ENCODE measurements at regions not wholly inside any gene's neighbourhood (a gene's known extent, or its start where the extent isn't known, plus 50 kb on each side); places are given as distances from the start of the nearest gene placed in this dataset.

DNA sequence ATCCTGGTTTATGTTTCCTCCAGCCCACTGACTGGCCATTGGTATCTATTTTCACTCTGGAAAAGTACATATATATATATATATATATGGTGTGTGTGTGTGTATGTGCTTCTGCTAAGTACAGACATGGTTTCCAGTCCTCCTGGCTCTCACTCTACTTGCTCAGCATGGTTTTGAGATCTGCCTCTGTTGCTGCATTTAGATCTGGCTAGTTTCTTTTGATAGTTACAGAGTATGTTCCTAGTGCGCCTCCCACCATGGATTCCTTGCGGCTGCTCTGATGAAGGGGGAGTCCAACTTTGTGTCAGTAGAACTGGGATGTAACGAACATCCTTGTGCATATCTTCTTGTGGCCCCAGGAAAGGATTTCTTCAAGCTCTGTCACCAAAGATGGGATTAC is 274.1 kb downstream of the MIAT start:
- TF ChIP-seq POLR2AphosphoS5 (IDR thresholded peaks at IDR 0.05; ENCODE audit: low read depth, low read length) (no peak), SIN3A (IDR thresholded peaks at IDR 0.05; ENCODE audit: borderline replicate concordance, insufficient read depth, low read length) (no peak), FOXP2 (optimal IDR thresholded peaks at IDR 0.05; ENCODE audit: borderline replicate concordance, extremely low read depth, extremely low read length, insufficient read depth) (no peak), TAF1 (IDR thresholded peaks at IDR 0.05; ENCODE audit: borderline replicate concordance, insufficient read depth, low read length) (no peak)
- TF ChIP-seq, protein P1, sequence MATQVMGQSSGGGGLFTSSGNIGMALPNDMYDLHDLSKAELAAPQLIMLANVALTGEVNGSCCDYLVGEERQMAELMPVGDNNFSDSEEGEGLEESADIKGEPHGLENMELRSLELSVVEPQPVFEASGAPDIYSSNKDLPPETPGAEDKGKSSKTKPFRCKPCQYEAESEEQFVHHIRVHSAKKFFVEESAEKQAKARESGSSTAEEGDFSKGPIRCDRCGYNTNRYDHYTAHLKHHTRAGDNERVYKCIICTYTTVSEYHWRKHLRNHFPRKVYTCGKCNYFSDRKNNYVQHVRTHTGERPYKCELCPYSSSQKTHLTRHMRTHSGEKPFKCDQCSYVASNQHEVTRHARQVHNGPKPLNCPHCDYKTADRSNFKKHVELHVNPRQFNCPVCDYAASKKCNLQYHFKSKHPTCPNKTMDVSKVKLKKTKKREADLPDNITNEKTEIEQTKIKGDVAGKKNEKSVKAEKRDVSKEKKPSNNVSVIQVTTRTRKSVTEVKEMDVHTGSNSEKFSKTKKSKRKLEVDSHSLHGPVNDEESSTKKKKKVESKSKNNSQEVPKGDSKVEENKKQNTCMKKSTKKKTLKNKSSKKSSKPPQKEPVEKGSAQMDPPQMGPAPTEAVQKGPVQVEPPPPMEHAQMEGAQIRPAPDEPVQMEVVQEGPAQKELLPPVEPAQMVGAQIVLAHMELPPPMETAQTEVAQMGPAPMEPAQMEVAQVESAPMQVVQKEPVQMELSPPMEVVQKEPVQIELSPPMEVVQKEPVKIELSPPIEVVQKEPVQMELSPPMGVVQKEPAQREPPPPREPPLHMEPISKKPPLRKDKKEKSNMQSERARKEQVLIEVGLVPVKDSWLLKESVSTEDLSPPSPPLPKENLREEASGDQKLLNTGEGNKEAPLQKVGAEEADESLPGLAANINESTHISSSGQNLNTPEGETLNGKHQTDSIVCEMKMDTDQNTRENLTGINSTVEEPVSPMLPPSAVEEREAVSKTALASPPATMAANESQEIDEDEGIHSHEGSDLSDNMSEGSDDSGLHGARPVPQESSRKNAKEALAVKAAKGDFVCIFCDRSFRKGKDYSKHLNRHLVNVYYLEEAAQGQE (IDR thresholded peaks at IDR 0.05; ENCODE audit: insufficient read depth in 1 of 2, low read depth in 2 of 2, low read length in 2 of 2) = no peak

Measured in PFSK-1 (cell line).